PC-9 (cell line): ENCODE measurements at regions not wholly inside any gene's neighbourhood (a gene's known extent, or its start where the extent isn't known, plus 50 kb on each side); places are given as distances from the start of the nearest gene placed in this dataset.

Source experiments
- BruUV-seq: library from RNA; stranded (reverse); fragments of 400-500 nt; replicated peaks from 2 replicates; lab custom pipeline; 2021; lab: Mats Ljungman, UMichigan
- CTCF ChIA-PET: fragments of 300-600 bp; sonication (Branson Sonifier 250); formaldehyde crosslinking; loops from one replicate; lab custom pipeline; 2022; ENCODE audit warnings: antibody characterized with exemption; lab: Charles Lee
- POLR2A ChIA-PET: fragments of 300-600 bp; sonication (Branson Sonifier 250); formaldehyde crosslinking; loops from one replicate; lab custom pipeline; 2022; ENCODE audit warnings: antibody characterized with exemption; ENCODE audit not compliant: unreplicated experiment; lab: Charles Lee
- DNase-seq, 2 experiments: peaks; one replicate each; pipeline versions ENCODE4 v3.0.0 to v3.0.0-alpha.2; 2015 to 2022; ENCODE audit warnings: mixed read lengths in 1 of 2
- H2AFZ ChIP-seq: fragments of 200-600 bp; sonication (generic); 2 replicates; pipeline ENCODE4 v1.8.1; 2017; ENCODE audit warnings: antibody characterized with exemption
- H3F3A ChIP-seq: fragments of 200-600 bp; sonication (generic); 2 replicates; pipeline ENCODE4 v1.8.1; 2017; ENCODE audit warnings: antibody characterized with exemption, mild to moderate bottlenecking, low read depth; ENCODE audit not compliant: insufficient read depth
- H3K27ac ChIP-seq: fragments of 200-600 bp; sonication (generic); 2 replicates; pipeline ENCODE4 v1.6.1; 2016; ENCODE audit warnings: mixed run types
- H3K27me3 ChIP-seq: fragments of 200-600 bp; sonication (generic); 2 replicates; pipeline ENCODE4 v1.6.1; 2016; ENCODE audit warnings: low read depth, mixed run types; ENCODE audit not compliant: insufficient read depth
- H3K36me3 ChIP-seq: fragments of 200-600 bp; sonication (generic); 2 replicates; pipeline ENCODE4 v1.6.1; 2016; ENCODE audit warnings: low read depth, mixed run types
- H3K4me1 ChIP-seq: fragments of 200-600 bp; sonication (generic); replicated peaks from 2 replicates; pipeline ENCODE4 v1.6.1; 2016; ENCODE audit warnings: mixed run types; ENCODE audit not compliant: insufficient read depth
- H3K4me2 ChIP-seq: fragments of 200-600 bp; sonication (generic); 2 replicates; pipeline ENCODE4 v1.6.1; 2017; ENCODE audit warnings: mixed run types
- H3K4me3 ChIP-seq: fragments of 200-600 bp; sonication (generic); 2 replicates; pipeline ENCODE4 v1.6.1; 2016; ENCODE audit warnings: mixed run types
- H3K79me2 ChIP-seq: fragments of 200-600 bp; sonication (generic); 2 replicates; pipeline ENCODE4 v1.6.1; 2017; ENCODE audit warnings: low read depth, mixed run types
- H3K9me2 ChIP-seq: fragments of 200-600 bp; sonication (generic); 2 replicates; pipeline ENCODE4 v1.8.1; 2017; ENCODE audit warnings: mild to moderate bottlenecking; ENCODE audit not compliant: insufficient read depth
- H3K9me3 ChIP-seq: fragments of 200-600 bp; sonication (generic); 2 replicates; pipeline ENCODE4 v1.8.1; 2016; ENCODE audit warnings: low read depth; ENCODE audit not compliant: insufficient read depth
- H4K20me1 ChIP-seq: fragments of 200-600 bp; sonication (generic); 2 replicates; pipeline ENCODE4 v1.8.1; 2017; ENCODE audit not compliant: insufficient read depth
- EZH2 ChIP-seq: fragments of 200-600 bp; sonication (generic); IDR thresholded peaks from 2 replicates; pipeline ENCODE4 v1.8.0; 2017; ENCODE audit warnings: antibody characterized with exemption, low read depth
- intact Hi-C: fragments of 100-400 bp; cut with micrococcal nuclease; formaldehyde crosslinking; loops from one replicate; pipeline ENCODE4 v1.10.0; 2022; ENCODE audit not compliant: unreplicated experiment
- TF ChIP-seq, protein P1 (sequence below): fragments of 200-600 bp; sonication (generic); conservative IDR thresholded peaks from 2 replicates; pipeline ENCODE4 v1.6.1; 2017; ENCODE audit warnings: mixed run types, antibody characterized with exemption, mild to moderate bottlenecking, moderate library complexity

- Histone ChIP-seq H3K9me2 (no peaks in the 10 kb centered on the region), H3F3A (peaks cover 35% of the 10 kb centered on the region), H2AFZ (peak overlapping the region; percentile 52; the same call in 1 of the 2 replicates), H3K4me3 (peak overlapping the region; percentile 20; the same call in 1 of the 2 replicates), H3K36me3 (no peaks in the 10 kb centered on the region), H3K4me1 (peaks cover 75% of the 10 kb centered on the region), H3K27ac (peak overlapping the region; percentile 87), H3K9me3 (no peaks in the 10 kb centered on the region), H3K79me2 (no peaks in the 10 kb centered on the region), H3K4me2 (peak overlapping the region; percentile 64), H4K20me1 (no peaks in the 10 kb centered on the region), H3K27me3 (no peaks in the 10 kb centered on the region)
- DNase-seq: peak; percentile 94 to 100
- intact Hi-C loops: loop anchor here (1.0 to 5.0 kb wide), 7 partner anchors 11 to 253 kb away; no protein-coding TSS in a partner anchor
- no peak for TF ChIP-seq EZH2
- TF ChIP-seq, protein P1, sequence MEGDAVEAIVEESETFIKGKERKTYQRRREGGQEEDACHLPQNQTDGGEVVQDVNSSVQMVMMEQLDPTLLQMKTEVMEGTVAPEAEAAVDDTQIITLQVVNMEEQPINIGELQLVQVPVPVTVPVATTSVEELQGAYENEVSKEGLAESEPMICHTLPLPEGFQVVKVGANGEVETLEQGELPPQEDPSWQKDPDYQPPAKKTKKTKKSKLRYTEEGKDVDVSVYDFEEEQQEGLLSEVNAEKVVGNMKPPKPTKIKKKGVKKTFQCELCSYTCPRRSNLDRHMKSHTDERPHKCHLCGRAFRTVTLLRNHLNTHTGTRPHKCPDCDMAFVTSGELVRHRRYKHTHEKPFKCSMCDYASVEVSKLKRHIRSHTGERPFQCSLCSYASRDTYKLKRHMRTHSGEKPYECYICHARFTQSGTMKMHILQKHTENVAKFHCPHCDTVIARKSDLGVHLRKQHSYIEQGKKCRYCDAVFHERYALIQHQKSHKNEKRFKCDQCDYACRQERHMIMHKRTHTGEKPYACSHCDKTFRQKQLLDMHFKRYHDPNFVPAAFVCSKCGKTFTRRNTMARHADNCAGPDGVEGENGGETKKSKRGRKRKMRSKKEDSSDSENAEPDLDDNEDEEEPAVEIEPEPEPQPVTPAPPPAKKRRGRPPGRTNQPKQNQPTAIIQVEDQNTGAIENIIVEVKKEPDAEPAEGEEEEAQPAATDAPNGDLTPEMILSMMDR: no peak
- ChIA-PET CTCF (interaction anchor here (0.8 to 1.0 kb wide), 2 partner anchors 16 to 253 kb away, joined by 4 read pairs; no protein-coding TSS in a partner anchor), POLR2A (interaction anchor here (0.6 to 0.7 kb wide), 2 partner anchors 18 to 78 kb away, joined by 3 to 7 read pairs; no protein-coding TSS in a partner anchor)
- no TSS peak for BruUV-seq
Observed at GRCh38 chr7:36037121-36037662, 115.9 kb upstream of the EEPD1 start.

GRCh38 chr7:36038063-36038721, 114.9 kb upstream of the EEPD1 start:
- no peak overlapping the region for H2AFZ ChIP-seq
- no peaks in the 10 kb centered on the region for H4K20me1 ChIP-seq
- no peaks in the 10 kb centered on the region for H3K36me3 ChIP-seq
- intact Hi-C loops: loop anchor here (5.0 kb wide), 1 partner anchor 169 kb away; no protein-coding TSS in a partner anchor
- POLR2A ChIA-PET: interaction anchor here (0.6 kb wide), 1 partner anchor 77 kb away, joined by 3 read pairs; no protein-coding TSS in a partner anchor
- no peaks in the 10 kb centered on the region for H3K9me3 ChIP-seq
- BruUV-seq: no TSS peak
- peak overlapping the region; percentile 39 for H3K4me2 ChIP-seq
- H3K4me3 ChIP-seq: no peak overlapping the region
- DNase-seq: no peak
- CTCF ChIA-PET: interaction anchor here (0.8 to 1.0 kb wide), 2 partner anchors 17 to 252 kb away, joined by 4 read pairs; no protein-coding TSS in a partner anchor
- H3K9me2 ChIP-seq: no peaks in the 10 kb centered on the region
- H3K27me3 ChIP-seq: no peaks in the 10 kb centered on the region
- peak overlapping the region; percentile 30 for H3K27ac ChIP-seq
- peaks cover 65% of the 10 kb centered on the region for H3K4me1 ChIP-seq
- no peaks in the 10 kb centered on the region for H3K79me2 ChIP-seq
- H3F3A ChIP-seq: peaks cover 30% of the 10 kb centered on the region
- no peak for TF ChIP-seq EZH2
- TF ChIP-seq, protein P1: no peak

GRCh38 chr7:36039243-36039642, 113.8 kb upstream of the EEPD1 start:
- Histone ChIP-seq H3K27ac (no peak overlapping the region), H3K4me3 (no peak overlapping the region), H3K27me3 (no peaks in the 10 kb centered on the region), H2AFZ (no peak overlapping the region), H3K79me2 (no peaks in the 10 kb centered on the region), H3K4me1 (peaks cover 60% of the 10 kb centered on the region), H3K9me2 (no peaks in the 10 kb centered on the region), H3F3A (peaks cover 34% of the 10 kb centered on the region), H3K9me3 (no peaks in the 10 kb centered on the region), H3K4me2 (no peak overlapping the region), H4K20me1 (no peaks in the 10 kb centered on the region), H3K36me3 (no peaks in the 10 kb centered on the region)
- ChIA-PET CTCF (no interaction called here), POLR2A (interaction anchor here (0.6 kb wide), 1 partner anchor 264 kb away, joined by 5 read pairs; no protein-coding TSS in a partner anchor)
- no peak for DNase-seq
- no TSS peak for BruUV-seq
- intact Hi-C loops: loop anchor here (5.0 kb wide), 1 partner anchor 168 kb away; no protein-coding TSS in a partner anchor
- TF ChIP-seq, protein P1: no peak
- no peak for TF ChIP-seq EZH2
